Upper lobe of left lung (tissue), 4 donors: ENCODE measurements at regions not wholly inside any gene's neighbourhood (a gene's known extent, or its start where the extent isn't known, plus 50 kb on each side); places are given as distances from the start of the nearest gene placed in this dataset.

ENCODE experiments used
- CTCF ChIP-seq, 6 experiments: fragments of 450-650 bp in 4 of 6; fragments of 200-600 bp in 2 of 6; sonication (generic) in 2 of 6; IDR thresholded peaks; one replicate each; pipeline ENCODE4 v1.5.1; 2016 to 2019; ENCODE audit warnings: antibody characterized with exemption in 6 of 6
- POLR2AphosphoS5 ChIP-seq, 2 donors: sonication (generic); formaldehyde crosslinking; IDR thresholded peaks; one replicate each; pipeline ENCODE4 v1.5.1; 2017; ENCODE audit warnings: antibody characterized with exemption in 2 of 2

GRCh38 chr16:48462106-48462740, 77.0 kb upstream of the SIAH1 start:
- TF ChIP-seq CTCF (IDR thresholded peaks at IDR 0.05) (no peak), POLR2AphosphoS5 (IDR thresholded peaks at IDR 0.05) (no peak)
